ENCODE measurements at regions not wholly inside any gene's neighbourhood (a gene's known extent, or its start where the extent isn't known, plus 50 kb on each side); places are given as distances from the start of the nearest gene placed in this dataset.

- Histone ChIP-seq H3K4me3 (peak overlapping the region; percentile 46 to 78 (median 72)), H3K27me3 (no peaks in the 10 kb centered on the region), H3K4me1 (peaks cover 0 to 14% (median 4%) of the 10 kb centered on the region in 4 donors), H3K27ac (peak overlapping the region; percentile 93 to 99 (median 95)), H3K9me3 (no peaks in the 10 kb centered on the region), H3K36me3 (no peaks in the 10 kb centered on the region)
- TF ChIP-seq CTCF (IDR thresholded peaks at IDR 0.05) = peak in 3 of 4 donors; percentile 99 to 100 (median 100)
- peak; percentile 97 for TF ChIP-seq POLR2A (IDR thresholded peaks at IDR 0.05)
- peak; percentile 87 to 94 (median 90) for ATAC-seq
- DNase-seq = peak; percentile 90 to 96 (median 95)
- 2% methylated on average over 13 of the region's 59 CpGs for WGBS (ENCODE audit: insufficient coverage, low coverage, low lambda C conversion rate, missing lambda C conversion rate)
- intact Hi-C loops (cut with DNase I) = loop anchor here (5.0 to 10.0 kb wide), 3 partner anchors 76 to 149 kb away; no protein-coding TSS in a partner anchor
Observed at GRCh38 chr1:207963427-207964194, 52.7 kb upstream of the CD34 start.

- peak; percentile 35 to 61 (median 52) for DNase-seq
Observed at GRCh38 chr1:207962716-207963426, 51.9 kb upstream of the CD34 start.

More at GRCh38 chr1:207962716-207963426, 51.9 kb upstream of the CD34 start:
- peak overlapping the region; percentile 46 to 78 (median 72) for H3K4me3 ChIP-seq
- 43% methylated on average over 16 of the region's 32 CpGs for WGBS (ENCODE audit: insufficient coverage, low coverage, low lambda C conversion rate, missing lambda C conversion rate)
- no peaks in the 10 kb centered on the region for H3K27me3 ChIP-seq
- intact Hi-C loops (cut with DNase I) = loop anchor here (5.0 to 10.0 kb wide), 3 partner anchors 76 to 148 kb away; no protein-coding TSS in a partner anchor
- ATAC-seq = peak; percentile 16 to 34 (median 24)
- TF ChIP-seq CTCF (IDR thresholded peaks at IDR 0.05) (no peak), POLR2A (IDR thresholded peaks at IDR 0.05) (no peak)
- H3K4me1 ChIP-seq = peaks cover 0 to 14% (median 5%) of the 10 kb centered on the region in 4 donors
- H3K36me3 ChIP-seq = no peaks in the 10 kb centered on the region
- peak overlapping the region; percentile 93 to 99 (median 95) for H3K27ac ChIP-seq
- H3K9me3 ChIP-seq = no peaks in the 10 kb centered on the region
